Neural cell (in vitro differentiated cells): ENCODE measurements at regions not wholly inside any gene's neighbourhood (a gene's known extent, or its start where the extent isn't known, plus 50 kb on each side); places are given as distances from the start of the nearest gene placed in this dataset.

Experiments
- EP300 ChIP-seq: fragments of 450-650 bp; conservative IDR thresholded peaks from 2 replicates; pipeline ENCODE4 v1.6.1; 2014; ENCODE audit warnings: antibody characterized with exemption, mild to moderate bottlenecking, moderate library complexity; ENCODE audit not compliant: poor library complexity, severe bottlenecking
- EZH2 ChIP-seq: fragments of 200-600, 300-800 bp; shearing (Covaris generic), sonication (generic); IDR thresholded peaks from 2 replicates; pipeline ENCODE4 v1.6.1; 2014; ENCODE audit warnings: antibody characterized with exemption, low read length, borderline replicate concordance, mild to moderate bottlenecking; ENCODE audit not compliant: insufficient read depth, poor library complexity, severe bottlenecking
- MXI1 ChIP-seq: fragments of 450-650 bp; conservative IDR thresholded peaks from 2 replicates; pipeline ENCODE4 v1.6.1; 2014; ENCODE audit warnings: antibody characterized with exemption, mild to moderate bottlenecking; ENCODE audit not compliant: poor library complexity, severe bottlenecking
- POLR2AphosphoS5 ChIP-seq: IDR thresholded peaks from 2 replicates; pipeline ENCODE4 v1.6.1; 2012
- RAD21 ChIP-seq: fragments of 450-650 bp; conservative IDR thresholded peaks from 2 replicates; pipeline ENCODE4 v1.6.1; 2014; ENCODE audit warnings: antibody characterized with exemption, mild to moderate bottlenecking, moderate library complexity
- SMC3 ChIP-seq: fragments of 450-650 bp; conservative IDR thresholded peaks from 2 replicates; pipeline ENCODE4 v1.6.1; 2014; ENCODE audit warnings: antibody characterized with exemption, mild to moderate bottlenecking, moderate library complexity; ENCODE audit not compliant: poor library complexity
- TAF1 ChIP-seq: IDR thresholded peaks from 2 replicates; pipeline ENCODE4 v1.6.1; 2012; ENCODE audit warnings: low read depth
- TF ChIP-seq, protein P1 (sequence below): fragments of 450-650 bp; IDR thresholded peaks from 2 replicates; pipeline ENCODE4 v1.5.1; 2014; ENCODE audit warnings: antibody characterized with exemption, mild to moderate bottlenecking, moderate library complexity; ENCODE audit not compliant: poor library complexity, severe bottlenecking
- TF ChIP-seq, protein P2 (sequence below): IDR thresholded peaks from 2 replicates; pipeline ENCODE4 v1.6.1; 2012; ENCODE audit warnings: borderline replicate concordance

DNA sequence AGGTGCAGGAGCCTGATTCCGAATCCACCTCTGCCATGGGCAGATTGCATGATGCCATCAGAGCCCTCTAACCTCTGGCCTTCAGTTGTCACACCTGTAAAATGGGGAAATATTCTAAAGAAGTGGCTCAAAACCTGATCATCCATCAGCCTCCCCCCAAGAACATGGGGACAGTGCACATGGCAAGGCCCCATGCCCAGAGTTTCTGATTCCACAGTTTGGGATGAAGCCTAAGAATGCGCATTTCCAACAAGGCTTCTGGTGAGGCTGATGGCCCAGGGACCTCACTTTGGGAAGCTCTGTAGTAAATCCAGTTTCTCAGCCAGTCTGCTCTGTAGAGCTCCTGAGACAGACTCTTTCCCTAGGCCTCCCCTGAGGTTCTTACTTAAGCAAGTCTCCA lies 119.9 kb upstream of the CD93 start:
- TF ChIP-seq, protein P1, sequence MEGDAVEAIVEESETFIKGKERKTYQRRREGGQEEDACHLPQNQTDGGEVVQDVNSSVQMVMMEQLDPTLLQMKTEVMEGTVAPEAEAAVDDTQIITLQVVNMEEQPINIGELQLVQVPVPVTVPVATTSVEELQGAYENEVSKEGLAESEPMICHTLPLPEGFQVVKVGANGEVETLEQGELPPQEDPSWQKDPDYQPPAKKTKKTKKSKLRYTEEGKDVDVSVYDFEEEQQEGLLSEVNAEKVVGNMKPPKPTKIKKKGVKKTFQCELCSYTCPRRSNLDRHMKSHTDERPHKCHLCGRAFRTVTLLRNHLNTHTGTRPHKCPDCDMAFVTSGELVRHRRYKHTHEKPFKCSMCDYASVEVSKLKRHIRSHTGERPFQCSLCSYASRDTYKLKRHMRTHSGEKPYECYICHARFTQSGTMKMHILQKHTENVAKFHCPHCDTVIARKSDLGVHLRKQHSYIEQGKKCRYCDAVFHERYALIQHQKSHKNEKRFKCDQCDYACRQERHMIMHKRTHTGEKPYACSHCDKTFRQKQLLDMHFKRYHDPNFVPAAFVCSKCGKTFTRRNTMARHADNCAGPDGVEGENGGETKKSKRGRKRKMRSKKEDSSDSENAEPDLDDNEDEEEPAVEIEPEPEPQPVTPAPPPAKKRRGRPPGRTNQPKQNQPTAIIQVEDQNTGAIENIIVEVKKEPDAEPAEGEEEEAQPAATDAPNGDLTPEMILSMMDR, result no peak
- TF ChIP-seq EP300 (no peak), SMC3 (no peak), POLR2AphosphoS5 (no peak), TAF1 (no peak), MXI1 (no peak), EZH2 (no peak), RAD21 (no peak)
- TF ChIP-seq, protein P2, sequence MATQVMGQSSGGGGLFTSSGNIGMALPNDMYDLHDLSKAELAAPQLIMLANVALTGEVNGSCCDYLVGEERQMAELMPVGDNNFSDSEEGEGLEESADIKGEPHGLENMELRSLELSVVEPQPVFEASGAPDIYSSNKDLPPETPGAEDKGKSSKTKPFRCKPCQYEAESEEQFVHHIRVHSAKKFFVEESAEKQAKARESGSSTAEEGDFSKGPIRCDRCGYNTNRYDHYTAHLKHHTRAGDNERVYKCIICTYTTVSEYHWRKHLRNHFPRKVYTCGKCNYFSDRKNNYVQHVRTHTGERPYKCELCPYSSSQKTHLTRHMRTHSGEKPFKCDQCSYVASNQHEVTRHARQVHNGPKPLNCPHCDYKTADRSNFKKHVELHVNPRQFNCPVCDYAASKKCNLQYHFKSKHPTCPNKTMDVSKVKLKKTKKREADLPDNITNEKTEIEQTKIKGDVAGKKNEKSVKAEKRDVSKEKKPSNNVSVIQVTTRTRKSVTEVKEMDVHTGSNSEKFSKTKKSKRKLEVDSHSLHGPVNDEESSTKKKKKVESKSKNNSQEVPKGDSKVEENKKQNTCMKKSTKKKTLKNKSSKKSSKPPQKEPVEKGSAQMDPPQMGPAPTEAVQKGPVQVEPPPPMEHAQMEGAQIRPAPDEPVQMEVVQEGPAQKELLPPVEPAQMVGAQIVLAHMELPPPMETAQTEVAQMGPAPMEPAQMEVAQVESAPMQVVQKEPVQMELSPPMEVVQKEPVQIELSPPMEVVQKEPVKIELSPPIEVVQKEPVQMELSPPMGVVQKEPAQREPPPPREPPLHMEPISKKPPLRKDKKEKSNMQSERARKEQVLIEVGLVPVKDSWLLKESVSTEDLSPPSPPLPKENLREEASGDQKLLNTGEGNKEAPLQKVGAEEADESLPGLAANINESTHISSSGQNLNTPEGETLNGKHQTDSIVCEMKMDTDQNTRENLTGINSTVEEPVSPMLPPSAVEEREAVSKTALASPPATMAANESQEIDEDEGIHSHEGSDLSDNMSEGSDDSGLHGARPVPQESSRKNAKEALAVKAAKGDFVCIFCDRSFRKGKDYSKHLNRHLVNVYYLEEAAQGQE, result no peak
